Hepatocyte (in vitro differentiated cells): ENCODE measurements at regions not wholly inside any gene's neighbourhood (a gene's known extent, or its start where the extent isn't known, plus 50 kb on each side); places are given as distances from the start of the nearest gene placed in this dataset.
A peak's percentile ranks its signal among the peaks of the same experiment; 100 is the strongest.

Experiments
- DNase-seq: peaks from one replicate; pipeline ENCODE4 v3.0.0-alpha.2; 2016; ENCODE audit warnings: low spot score
- H2AFZ ChIP-seq: fragments of 200-600 bp; sonication (generic); 2 replicates; pipeline ENCODE4 v1.6.0; 2016; ENCODE audit warnings: antibody characterized with exemption, mild to moderate bottlenecking
- H3K27ac ChIP-seq: fragments of 200-600 bp; sonication (generic); 2 replicates; pipeline ENCODE4 v1.5.1; 2016; ENCODE audit warnings: mild to moderate bottlenecking
- H3K27me3 ChIP-seq: fragments of 200-600 bp; sonication (generic); 2 replicates; pipeline ENCODE4 v1.6.1; 2016
- H3K36me3 ChIP-seq: fragments of 200-600 bp; sonication (generic); replicated peaks from 2 replicates; pipeline ENCODE4 v1.5.1; 2016; ENCODE audit warnings: low read depth; ENCODE audit not compliant: insufficient read depth
- H3K4me1 ChIP-seq: fragments of 200-600 bp; sonication (generic); 2 replicates; pipeline ENCODE4 v1.5.1; 2016; ENCODE audit warnings: mild to moderate bottlenecking, moderate library complexity; ENCODE audit not compliant: insufficient read depth
- H3K4me2 ChIP-seq: fragments of 200-600 bp; sonication (generic); 2 replicates; pipeline ENCODE4 v1.6.0; 2016
- H3K4me3 ChIP-seq: fragments of 200-600 bp; sonication (generic); 2 replicates; pipeline ENCODE4 v1.5.1; 2016; ENCODE audit warnings: mild to moderate bottlenecking
- H3K79me2 ChIP-seq: fragments of 200-600 bp; sonication (generic); 2 replicates; pipeline ENCODE4 v1.6.0; 2017; ENCODE audit warnings: mild to moderate bottlenecking
- H3K9me2 ChIP-seq: fragments of 200-600 bp; sonication (generic); replicated peaks from 2 replicates; pipeline ENCODE4 v1.6.0; 2017; ENCODE audit warnings: mild to moderate bottlenecking; ENCODE audit not compliant: insufficient read depth
- H3K9me3 ChIP-seq: fragments of 200-600 bp; sonication (generic); 2 replicates; pipeline ENCODE4 v1.5.1; 2016; ENCODE audit warnings: low read depth, mild to moderate bottlenecking
- H4K20me1 ChIP-seq: fragments of 200-600 bp; sonication (generic); 2 replicates; pipeline ENCODE4 v1.6.0; 2016; ENCODE audit warnings: mild to moderate bottlenecking; ENCODE audit not compliant: insufficient read depth, poor library complexity, severe bottlenecking
- CTCF ChIP-seq: fragments of 200-600 bp; sonication (generic); IDR thresholded peaks from 2 replicates; pipeline ENCODE4 v1.5.1; 2016; ENCODE audit warnings: antibody characterized with exemption, mild to moderate bottlenecking; ENCODE audit not compliant: poor library complexity
- EZH2 ChIP-seq: fragments of 200-600 bp; sonication (generic); IDR thresholded peaks from 2 replicates; pipeline ENCODE4 v1.6.1; 2016; ENCODE audit warnings: antibody characterized with exemption, mild to moderate bottlenecking, borderline replicate concordance
- EZH2phosphoT487 ChIP-seq: fragments of 200-600 bp; sonication (generic); IDR thresholded peaks from one replicate; pipeline ENCODE4 v1.6.1; 2018; ENCODE audit warnings: antibody characterized with exemption, mild to moderate bottlenecking, low read depth, moderate library complexity; ENCODE audit not compliant: unreplicated experiment, severe bottlenecking
- WGBS: methylation state at CpG from one replicate; pipeline ENCODE4 v1.1.6; 2016; ENCODE audit warnings: low lambda C conversion rate; ENCODE audit errors: missing lambda C conversion rate; 5-methylcytosine and 5-hydroxymethylcytosine counted together

- TF ChIP-seq EZH2phosphoT487 (no peak), EZH2 (no peak), CTCF (no peak)
- WGBS = 47% methylated on average over 2 of the region's 2 CpGs
- Histone ChIP-seq H3K27me3 (no peaks in the 10 kb centered on the region), H3K27ac (no peak overlapping the region), H3K4me2 (no peak overlapping the region), H3K36me3 (no peaks in the 10 kb centered on the region), H3K79me2 (no peaks in the 10 kb centered on the region), H3K4me3 (no peak overlapping the region), H3K4me1 (no peaks in the 10 kb centered on the region), H2AFZ (no peak overlapping the region), H3K9me2 (no peaks in the 10 kb centered on the region), H3K9me3 (no peaks in the 10 kb centered on the region), H4K20me1 (no peaks in the 10 kb centered on the region)
- DNase-seq = peak; percentile 55
Observed at GRCh38 chr3:178439504-178439903, 96.7 kb upstream of the KCNMB2 start.

GRCh38 chr3:178440043-178440442 lies 96.2 kb upstream of the KCNMB2 start:
- no peak overlapping the region for H3K27ac ChIP-seq
- no peak overlapping the region for H2AFZ ChIP-seq
- no peak overlapping the region for H3K4me2 ChIP-seq
- 81% methylated on average over 4 of the region's 4 CpGs for WGBS
- no peaks in the 10 kb centered on the region for H3K9me2 ChIP-seq
- no peaks in the 10 kb centered on the region for H3K4me1 ChIP-seq
- no peak for DNase-seq
- no peak overlapping the region for H3K4me3 ChIP-seq
- no peak for TF ChIP-seq EZH2
- TF ChIP-seq CTCF = no peak
- TF ChIP-seq EZH2phosphoT487 = no peak
- H4K20me1 ChIP-seq = no peaks in the 10 kb centered on the region
- H3K36me3 ChIP-seq = no peaks in the 10 kb centered on the region
- H3K79me2 ChIP-seq = no peaks in the 10 kb centered on the region
- H3K9me3 ChIP-seq = no peaks in the 10 kb centered on the region
- no peaks in the 10 kb centered on the region for H3K27me3 ChIP-seq

GRCh38 chr3:178443634-178444033 lies 92.6 kb upstream of the KCNMB2 start:
- WGBS = 86% methylated on average over 2 of the region's 2 CpGs
- no peak overlapping the region for H3K4me3 ChIP-seq

More at GRCh38 chr3:178443634-178444033, 92.6 kb upstream of the KCNMB2 start:
- Histone ChIP-seq H3K4me1 (no peaks in the 10 kb centered on the region), H3K9me2 (no peaks in the 10 kb centered on the region), H3K4me2 (no peak overlapping the region), H3K27ac (no peak overlapping the region), H3K27me3 (no peaks in the 10 kb centered on the region), H3K79me2 (no peaks in the 10 kb centered on the region), H2AFZ (no peak overlapping the region), H4K20me1 (no peaks in the 10 kb centered on the region), H3K9me3 (no peaks in the 10 kb centered on the region), H3K36me3 (no peaks in the 10 kb centered on the region)
- no peak for DNase-seq
- no peak for TF ChIP-seq EZH2
- TF ChIP-seq EZH2phosphoT487 = no peak
- no peak for TF ChIP-seq CTCF
